ELR (cell line): ENCODE measurements at regions not wholly inside any gene's neighbourhood (a gene's known extent, or its start where the extent isn't known, plus 50 kb on each side); places are given as distances from the start of the nearest gene placed in this dataset.
"Not testable (repeated sequence)": the region's sequence is repeated elsewhere in the genome, so short reads cannot be mapped to it uniquely, and the experiment has no call there.

Experiments
- DNase-seq: peaks from one replicate; pipeline ENCODE4 v3.0.0-alpha.2; 2015; ENCODE audit warnings: low read depth

DNA sequence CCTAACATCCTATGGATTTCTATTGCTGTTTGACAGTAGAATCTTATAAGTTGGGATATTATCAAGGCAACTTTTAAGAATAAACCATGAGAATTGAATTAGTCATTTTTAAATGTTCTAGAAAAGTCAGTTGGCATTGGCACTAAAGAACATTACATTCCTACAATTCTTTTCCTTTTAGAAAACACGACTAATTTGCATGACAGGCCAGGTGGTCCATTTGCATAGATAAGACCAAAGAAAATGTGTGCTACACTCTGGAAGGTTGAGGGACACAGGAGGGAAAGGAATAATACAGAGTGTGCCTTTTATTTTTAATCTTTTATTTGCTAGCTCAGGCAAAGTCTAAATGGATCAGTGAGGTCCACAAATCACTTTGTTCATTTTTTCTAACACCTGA is 962.3 kb downstream of the EPHA3 start:
- no peak for DNase-seq

DNA sequence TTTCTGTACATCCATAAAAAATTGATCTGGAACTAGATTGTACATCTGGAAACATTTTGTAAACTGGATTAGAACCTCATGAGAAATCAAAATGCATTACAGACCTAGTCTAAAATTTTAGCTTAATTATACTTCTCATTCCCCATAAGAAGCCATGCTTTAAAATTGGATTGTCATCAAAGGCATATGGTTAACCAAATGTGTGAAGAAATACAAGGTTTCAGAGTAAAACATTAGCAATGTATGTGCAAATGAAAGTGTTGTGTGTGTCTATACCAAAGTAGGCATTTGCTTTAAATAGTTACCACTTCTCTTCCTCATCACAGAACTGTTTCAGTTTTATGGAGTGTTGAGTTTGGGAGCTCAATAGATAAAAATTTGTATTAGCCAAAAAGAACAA is 968.7 kb downstream of the EPHA3 start:
- no peak for DNase-seq

DNA sequence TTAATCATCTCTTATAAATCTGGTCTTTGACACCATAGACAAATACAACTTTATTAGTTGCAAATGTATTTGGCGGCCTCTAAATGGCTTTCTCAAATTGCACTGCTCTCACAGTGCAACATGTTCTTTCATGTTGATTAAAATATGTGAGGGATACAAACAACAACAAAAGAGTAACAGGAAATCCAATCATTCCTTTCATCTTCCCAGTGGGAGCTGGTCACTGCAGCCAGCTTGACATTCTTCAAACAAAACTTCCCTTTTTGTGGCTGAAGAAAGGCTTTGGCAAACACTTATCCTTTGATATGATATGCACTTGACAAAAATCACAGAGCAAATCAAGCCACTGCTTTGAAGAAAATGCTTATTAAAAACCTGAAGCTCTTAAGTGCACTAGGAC is 973.6 kb downstream of the EPHA3 start:
- no peak for DNase-seq

DNA sequence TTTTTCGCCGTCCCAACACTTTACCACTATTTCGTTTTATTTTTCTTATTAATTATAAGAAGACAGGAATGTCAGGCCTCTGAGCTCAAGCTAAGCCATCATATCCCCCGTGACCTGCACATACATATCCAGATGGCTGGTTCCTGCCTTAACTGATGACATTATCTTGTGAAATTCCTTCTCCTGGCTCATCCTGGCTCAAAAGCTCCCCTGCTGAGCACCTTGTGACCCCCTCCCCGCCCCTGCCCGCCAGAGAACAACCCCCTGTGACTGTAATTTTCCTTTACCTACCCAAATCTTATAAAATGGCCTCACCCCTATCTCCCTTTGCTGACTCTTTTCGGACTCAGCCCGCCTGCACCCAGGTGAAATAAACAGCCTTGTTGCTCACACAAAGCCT is 978.9 kb downstream of the EPHA3 start:
- DNase-seq, result not testable (repeated sequence)

DNA sequence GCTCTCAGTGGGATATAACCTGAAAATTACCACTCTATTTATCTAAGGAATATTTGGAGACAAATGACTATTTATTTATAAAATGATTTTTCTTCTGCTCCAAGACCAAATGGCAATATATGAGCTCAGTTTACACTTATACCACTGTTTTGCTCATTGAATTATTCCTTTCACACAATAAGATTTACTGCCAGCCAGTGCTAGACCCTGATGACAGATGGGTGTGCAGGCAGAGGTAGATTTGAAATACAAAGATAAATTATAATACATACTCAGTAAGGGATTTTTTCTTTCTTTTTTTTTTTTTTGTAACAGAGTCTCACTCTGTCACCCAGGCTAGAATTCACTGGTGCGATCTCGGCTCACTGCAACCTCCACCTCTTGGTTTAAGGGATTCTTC is 980.3 kb downstream of the EPHA3 start:
- DNase-seq, result no peak

DNA sequence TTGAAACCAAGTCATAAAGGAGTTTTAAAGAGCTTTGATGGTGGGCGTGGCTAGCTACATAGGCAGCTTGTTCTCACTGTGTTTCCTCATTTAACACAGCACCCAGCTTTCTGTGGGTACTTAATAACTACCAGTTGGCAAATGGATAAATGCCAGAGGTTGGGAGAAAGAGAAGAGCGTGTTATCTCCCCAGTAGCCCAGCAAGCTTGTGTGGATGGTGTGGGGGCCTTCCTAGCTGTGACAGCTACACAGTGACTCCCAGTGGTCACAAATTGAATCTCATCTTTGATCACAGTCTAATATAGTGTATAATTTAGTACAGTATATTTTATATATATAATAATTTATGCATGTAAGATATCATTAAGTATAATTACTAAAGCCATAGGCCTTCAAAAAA is 984.1 kb downstream of the EPHA3 start:
- DNase-seq, result peak; percentile 14

DNA sequence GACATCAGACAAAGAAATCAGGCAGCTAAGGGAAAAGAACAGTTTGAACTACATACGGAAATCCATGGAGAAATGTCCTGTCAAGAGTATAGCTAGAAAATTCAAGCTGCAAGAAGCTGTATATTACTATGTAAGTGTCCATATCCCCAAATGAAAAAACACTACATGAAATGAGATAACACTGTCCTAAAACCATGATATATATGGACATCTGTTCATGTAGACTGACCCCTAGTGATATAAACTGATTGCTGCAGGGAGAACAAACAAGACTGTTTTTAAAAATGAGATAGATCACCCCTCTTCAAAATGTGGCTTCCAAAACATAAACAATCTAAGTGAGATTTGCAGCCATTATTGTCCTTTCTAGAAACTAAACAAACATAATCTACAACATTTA is 985.6 kb downstream of the EPHA3 start:
- peak; percentile 8 for DNase-seq

DNA sequence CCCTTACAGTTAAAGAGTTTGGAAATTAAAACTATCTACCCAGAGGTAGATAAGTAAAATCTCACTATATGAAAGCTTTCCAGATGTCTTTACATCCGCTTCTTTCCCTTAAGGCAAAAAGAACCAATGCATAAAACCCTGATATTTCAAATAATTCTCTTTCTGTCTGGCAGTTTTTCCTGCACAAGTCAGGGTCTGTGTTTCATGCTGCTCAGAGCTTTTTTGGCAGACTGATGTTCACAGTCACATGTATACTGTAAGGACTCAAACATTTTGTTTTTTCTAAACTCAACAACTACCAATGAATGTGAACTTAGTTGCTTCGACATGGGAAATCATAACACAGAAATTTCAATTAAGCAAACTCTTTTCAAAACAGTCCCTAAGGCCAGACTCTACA is 988.4 kb downstream of the EPHA3 start:
- DNase-seq, result no peak

DNA sequence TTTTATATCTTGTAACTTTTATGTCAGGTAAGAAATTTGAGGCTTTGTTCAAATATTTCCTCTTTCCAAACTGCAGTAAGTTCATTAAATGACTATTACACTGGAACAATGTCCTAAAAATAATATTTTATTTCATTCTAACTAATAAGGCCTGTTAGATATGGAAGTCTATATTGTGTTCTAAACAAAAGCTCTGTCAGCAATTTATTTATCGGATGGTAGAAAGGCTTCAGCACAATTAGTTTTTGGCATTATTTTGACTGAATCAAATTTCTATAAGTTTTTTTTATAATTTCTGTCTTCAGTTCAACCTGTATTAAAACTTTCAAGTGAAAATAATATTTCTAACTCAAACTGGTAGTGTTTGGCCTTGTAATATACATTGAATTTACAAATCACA is 992.1 kb downstream of the EPHA3 start:
- DNase-seq, result no peak

DNA sequence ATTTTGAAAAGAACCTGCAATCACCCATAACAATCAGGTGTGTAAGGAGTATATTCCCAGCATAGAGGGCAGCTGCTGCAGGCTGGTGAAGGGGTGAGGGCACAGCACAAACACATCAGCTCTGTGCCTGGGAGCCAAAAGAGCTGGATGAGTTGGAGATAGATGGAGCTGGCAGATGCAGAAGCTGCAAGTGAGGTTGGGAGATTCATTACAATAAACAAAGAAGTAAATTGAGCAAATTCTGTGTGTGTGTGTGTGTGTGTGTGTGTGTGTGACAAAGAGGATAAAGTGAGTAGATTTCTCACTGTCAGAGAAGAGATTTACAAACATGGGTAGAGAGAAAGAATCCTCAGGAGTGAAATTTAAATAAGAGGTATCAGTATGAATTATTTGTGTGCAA is 994.7 kb downstream of the EPHA3 start:
- no peak for DNase-seq

DNA sequence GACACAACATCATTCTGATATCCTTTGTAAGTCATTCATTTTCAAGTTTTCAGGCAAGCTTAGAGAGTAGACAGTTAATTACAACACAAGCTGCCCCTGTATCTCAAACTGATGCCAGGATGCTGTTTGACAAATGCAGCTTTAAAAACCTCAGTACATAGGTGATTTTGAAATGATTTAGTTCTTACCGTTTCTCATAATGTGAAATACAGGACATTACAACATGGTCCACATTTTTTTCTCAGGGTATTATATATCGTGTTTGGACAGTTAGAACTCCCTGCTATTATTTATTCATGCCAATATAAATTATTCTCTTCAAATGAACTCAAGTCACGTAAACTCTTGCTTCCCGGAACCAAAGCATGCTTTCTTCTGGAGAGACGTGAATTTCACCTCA is 1013.9 kb downstream of the EPHA3 start:
- DNase-seq, result no peak

DNA sequence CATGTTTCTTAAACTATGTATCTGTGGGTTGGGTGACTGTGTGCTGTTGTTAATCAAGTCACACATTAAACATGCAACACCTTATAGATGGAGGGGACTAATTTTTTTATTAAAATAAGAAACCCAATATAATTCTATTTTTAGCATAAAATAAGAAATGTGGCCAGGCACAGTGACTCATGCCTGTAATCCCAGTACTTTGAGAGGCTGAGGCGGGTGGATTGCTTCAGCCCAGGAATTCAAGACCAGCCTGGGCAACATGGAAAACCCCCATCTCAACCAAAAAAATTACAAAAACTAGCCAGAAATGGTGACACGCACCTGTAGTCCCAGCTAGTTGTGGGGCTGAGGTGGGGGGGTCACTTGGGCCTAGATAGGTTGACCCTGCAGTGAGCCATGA is 1021.0 kb downstream of the EPHA3 start:
- DNase-seq, result no peak

DNA sequence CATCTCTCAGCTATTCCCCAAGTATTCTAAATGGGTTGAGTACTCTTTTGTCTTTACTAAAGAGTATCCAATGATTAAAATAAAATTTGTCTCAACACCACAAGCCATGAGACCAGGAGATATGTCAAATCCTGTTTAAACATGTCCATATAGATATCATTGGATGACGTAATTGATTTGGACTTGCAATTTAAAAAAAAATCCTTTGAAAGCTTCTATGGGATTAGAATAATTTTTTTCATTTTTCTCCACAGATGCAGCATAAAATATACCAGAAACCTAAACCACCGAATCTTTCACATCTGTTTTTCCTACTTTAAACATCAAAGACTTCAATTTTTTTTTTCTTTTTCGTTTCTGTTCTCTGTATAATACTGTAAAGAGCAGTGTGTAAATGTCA is 1022.3 kb downstream of the EPHA3 start:
- no peak for DNase-seq

DNA sequence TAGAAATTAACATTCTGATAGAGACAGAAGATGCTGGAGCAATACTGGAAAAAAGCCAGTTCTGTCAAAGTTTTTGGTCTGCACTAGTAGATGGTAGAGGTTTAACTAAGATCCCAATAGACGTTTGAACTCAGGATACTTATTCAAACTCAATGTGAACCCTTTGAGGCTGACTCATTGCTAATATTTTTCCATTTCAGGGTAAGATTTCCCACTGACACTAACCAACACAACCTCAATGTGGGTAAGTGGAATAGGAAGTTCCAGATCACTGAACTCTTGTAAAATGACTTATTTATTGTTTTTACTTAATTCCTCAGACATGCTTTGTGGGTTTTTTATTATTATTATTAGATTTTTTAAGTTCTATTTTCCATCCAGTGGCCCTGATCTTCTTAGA is 1024.8 kb downstream of the EPHA3 start:
- no peak for DNase-seq

DNA sequence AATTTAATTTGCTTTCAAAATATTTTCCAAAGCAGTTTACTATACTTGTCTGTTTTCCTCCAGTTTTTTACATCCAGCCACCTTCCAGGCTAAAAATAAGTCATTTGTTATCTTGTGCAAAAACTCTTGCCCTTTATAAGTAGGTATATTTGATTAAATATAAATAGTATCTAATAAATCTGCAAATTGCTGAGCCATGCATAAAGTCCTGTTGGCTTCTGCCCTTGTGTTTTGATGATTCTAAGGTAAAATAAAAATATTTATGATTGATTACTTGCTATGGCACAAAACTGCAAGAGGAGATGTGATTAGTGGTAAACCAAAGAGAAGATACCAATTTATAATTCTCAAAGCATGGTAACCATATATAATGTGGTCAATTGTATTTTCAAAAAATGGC is 1026.7 kb downstream of the EPHA3 start:
- DNase-seq, result no peak

DNA sequence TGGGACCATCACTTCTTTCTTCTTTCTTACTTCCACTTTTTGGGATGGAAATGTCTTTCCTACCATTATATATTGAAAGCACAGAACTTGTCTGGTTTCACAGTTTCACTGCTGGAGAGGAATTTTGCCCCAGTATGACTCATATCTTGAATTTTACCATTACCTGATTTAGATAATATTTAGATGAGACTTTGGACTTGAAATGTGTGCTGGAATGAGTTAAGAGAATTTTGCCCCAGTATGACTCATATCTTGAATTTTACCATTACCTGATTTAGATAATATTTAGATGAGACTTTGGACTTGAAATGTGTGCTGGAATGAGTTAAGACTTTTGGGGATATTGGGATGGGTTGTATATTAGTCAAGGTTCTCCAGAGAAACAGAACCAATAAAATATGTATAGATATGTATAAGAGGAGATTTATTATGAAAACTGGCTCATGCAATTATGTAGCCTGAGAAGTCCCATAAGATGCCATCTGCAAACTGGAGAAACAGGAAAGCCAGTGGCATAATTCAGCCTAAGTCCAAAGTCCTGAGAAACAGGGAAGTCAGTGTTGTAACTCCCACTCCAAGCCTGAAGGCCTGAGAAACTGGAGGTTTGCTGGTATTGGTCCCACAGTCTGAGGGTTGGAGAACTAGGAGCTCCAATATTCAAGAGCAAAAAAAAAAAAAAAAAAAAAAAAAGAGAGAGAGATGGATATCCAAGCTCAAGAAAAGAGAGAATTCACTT is 1029.2 kb downstream of the EPHA3 start:
- no peak for DNase-seq

DNA sequence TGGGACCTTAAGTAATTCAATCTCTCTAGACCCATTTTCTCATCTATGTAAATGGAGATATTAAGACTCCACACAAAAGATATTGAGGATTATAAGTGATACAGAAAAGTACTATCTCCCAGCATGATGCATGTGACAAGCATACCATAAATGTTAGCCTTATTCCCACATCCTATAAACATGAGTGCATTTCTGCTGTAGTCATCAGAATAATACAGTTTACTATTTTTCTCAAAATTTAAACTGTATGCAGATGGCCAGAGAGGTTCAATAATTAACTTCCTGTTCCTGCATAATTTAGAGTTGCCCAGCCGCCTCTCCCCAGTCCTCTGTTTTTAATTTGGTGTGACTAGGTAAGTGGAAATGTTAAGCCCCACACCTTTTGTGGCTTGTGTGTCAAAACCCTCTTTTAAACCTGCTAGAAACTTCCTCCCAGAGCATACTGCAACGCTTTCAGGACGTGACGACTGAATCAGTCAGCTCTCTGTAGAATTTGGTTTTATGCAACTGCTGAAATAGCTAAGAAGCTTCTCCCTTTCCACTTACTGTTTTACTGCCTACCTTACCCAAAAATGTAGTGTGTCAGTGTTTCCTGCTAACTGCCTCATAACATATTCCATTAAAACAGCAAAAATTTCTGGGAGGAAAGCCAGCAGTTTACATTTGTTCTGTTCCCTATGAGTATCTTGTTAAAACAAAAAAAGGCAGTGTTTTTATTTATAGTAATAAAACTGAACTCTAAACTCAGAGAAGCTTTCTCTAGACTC is 1037.9 kb downstream of the EPHA3 start:
- no peak for DNase-seq

DNA sequence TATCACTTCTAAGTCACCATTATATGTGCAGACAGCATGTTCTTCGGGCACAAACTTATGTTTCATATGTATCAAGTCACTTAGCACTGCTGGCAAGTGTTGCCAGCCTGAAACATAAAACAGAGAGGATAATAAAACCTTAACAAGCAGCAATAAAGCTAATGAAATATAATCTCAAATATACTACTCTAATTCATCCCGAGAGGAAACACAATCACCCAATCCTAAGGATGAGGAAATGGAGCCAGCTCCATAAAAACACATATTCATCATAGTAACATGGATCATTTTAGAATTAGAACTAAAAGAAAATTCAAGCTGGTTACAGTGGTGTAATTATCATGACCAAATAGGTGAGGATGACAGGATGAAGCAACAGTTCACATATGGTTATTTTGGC is 1072.7 kb downstream of the EPHA3 start:
- DNase-seq, result no peak

DNA sequence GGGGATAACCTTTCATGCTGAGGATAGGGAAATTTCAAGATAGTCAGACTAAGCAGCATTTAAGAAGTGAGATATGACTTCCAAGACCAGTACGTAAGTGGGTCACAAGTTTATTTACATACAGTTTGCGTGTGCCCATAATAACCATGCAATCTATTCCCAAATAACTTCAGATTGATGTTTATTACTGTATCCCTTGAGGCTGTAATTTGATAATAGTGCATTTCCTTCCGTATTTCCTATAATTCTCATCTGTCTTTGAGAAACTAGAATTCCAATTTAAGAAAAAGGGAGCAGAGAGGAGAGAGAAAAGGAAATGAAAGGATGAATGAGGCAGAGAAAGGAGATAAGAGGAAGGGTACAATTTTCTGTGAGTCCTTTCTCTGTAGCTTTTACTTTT is 1073.1 kb downstream of the EPHA3 start:
- no peak for DNase-seq

DNA sequence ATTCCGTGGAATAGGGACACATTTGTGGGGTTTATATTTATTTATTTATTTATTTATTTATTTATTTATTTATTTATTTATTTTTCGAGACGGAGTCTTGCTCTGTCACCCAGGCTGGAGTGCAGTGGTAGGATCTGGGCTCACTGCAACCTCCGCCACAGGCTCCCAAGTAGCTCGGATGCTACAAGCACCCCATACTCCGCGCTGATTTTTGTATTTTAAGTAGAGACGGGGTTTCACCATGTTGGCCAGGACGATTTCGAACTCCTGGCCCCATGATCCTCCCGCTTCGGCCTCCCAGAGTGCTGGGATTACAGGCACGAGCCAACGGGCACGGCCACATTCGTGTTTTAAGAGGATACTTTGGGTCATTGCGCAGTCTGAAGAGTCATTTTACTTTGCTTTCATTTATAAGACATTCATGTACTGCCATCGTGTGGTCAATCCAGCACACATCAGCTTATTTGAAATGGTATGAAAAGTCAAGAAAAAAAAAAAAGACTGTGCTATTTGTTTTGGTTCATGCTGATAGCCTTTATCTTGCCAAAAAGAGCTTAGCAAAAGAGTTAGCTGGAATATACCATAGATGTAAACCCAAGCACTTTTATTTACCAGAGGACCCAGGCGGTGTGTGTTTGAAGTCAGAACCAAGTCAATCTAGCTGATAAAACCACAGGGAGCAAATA is 1075.0 kb downstream of the EPHA3 start:
- peak; percentile 43 for DNase-seq

DNA sequence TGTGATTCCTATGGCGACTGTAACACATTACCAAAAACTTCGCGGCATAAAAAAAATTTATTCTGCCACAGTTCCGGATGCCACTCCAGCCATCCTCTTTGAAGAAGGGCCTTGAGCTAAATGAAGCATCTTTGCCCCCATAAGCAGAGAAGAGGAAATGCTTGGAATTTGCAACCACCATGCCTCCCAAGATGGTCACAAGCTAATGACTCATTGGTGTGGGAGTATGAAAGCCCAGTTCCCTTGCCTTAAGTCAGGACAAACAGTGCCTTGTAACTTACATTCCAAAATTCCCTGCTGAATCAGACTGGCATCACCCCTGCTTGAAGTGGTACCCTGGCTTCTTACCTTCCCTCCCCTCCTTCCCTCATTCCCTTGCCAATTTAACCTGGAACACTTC is 1077.4 kb downstream of the EPHA3 start:
- DNase-seq, result peak; percentile 47

DNA sequence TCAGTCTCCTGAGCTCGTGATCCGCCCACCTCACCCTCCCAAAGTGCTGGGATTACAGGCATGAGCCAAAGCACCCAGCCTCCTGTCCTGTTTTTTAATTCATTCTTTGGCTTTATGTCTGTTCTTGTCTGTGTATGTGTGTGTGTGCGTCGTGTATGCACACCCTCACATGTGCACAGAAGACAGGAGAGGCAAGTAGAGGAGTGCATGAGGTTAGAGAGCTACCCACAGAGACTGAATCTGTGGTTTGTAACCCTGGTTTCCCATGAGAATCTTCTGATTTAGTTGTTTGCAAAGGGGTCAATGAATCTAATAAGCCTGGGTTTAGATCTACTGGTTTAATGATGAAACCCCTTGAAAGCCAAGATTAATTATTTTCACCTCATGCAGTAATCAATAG is 1090.0 kb downstream of the EPHA3 start:
- DNase-seq, result not testable (repeated sequence)

DNA sequence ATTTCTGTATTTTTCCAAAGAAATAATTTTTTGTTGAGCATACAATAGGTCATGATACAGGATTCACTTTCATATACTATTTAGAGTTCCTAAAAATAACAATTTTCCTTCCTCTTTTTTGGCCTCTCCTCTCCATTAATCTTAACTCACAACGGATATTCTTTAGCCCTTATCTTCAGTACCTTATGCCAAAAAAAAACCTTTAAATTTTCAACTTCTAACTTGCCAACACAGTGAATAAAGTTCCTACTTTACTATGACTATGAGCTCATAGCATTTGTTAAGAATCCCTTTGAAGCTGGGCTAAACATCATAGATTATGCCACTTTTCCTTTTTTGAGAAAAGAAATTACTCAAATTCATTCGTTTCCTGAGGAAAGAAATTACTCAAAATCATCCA is 1095.5 kb downstream of the EPHA3 start:
- DNase-seq, result not testable (repeated sequence)
